ENCODE measurements at regions not wholly inside any gene's neighbourhood (a gene's known extent, or its start where the extent isn't known, plus 50 kb on each side); places are given as distances from the start of the nearest gene placed in this dataset.

DNA sequence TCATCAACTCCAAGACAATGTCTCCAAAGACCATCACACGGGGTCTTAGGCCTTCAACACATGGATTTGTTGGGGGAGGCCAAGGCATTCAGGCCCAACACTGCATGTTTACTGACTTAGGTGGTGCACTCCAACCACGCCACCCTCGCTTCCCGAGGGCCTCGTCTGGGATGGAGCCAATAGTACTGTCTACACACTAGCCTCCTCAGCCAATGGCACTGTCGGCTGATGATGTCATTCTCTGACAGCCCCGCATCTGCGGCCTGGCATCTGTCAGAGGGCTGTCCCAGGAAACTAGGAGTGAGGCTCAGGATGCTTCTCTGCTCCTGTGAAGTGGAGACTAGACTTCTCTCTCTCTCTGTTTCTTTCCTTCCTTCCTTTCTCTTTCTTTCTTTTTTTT lies 96.6 kb downstream of the TEX26 start:
- no peak for TF ChIP-seq CTCF (IDR thresholded peaks at IDR 0.05; ENCODE audit: partially characterized antibody, unreplicated experiment)
- peak overlapping the region; percentile 95 for H3K27ac Mint-ChIP-seq (ENCODE audit: unreplicated experiment)

GRCh38 chr13:31027136-31027535 lies 94.7 kb downstream of the TEX26 start:
- H3K27ac Mint-ChIP-seq (ENCODE audit: unreplicated experiment): no peak overlapping the region
- H3K4me3 Mint-ChIP-seq (ENCODE audit: unreplicated experiment): no peak overlapping the region
- peaks cover 4% of the 10 kb centered on the region for H3K36me3 Mint-ChIP-seq (ENCODE audit: unreplicated experiment)
- peaks cover 6% of the 10 kb centered on the region for H3K27me3 Mint-ChIP-seq (ENCODE audit: unreplicated experiment)
- no peak for TF ChIP-seq CTCF (IDR thresholded peaks at IDR 0.05; ENCODE audit: partially characterized antibody, unreplicated experiment)
- DNase-seq: no peak
- H3K4me1 Mint-ChIP-seq (ENCODE audit: low read depth, unreplicated experiment): peaks cover 43% of the 10 kb centered on the region
- H3K9me3 Mint-ChIP-seq (ENCODE audit: unreplicated experiment): peaks cover 16% of the 10 kb centered on the region

More for the DNA sequence above, 96.6 kb downstream of the TEX26 start:
- Mint-ChIP-seq H3K4me1 (ENCODE audit: low read depth, unreplicated experiment) (peaks cover 28% of the 10 kb centered on the region), H3K27me3 (ENCODE audit: unreplicated experiment) (peaks cover 6% of the 10 kb centered on the region), H3K36me3 (ENCODE audit: unreplicated experiment) (peaks cover 4% of the 10 kb centered on the region), H3K9me3 (ENCODE audit: unreplicated experiment) (peaks cover 13% of the 10 kb centered on the region), H3K4me3 (ENCODE audit: unreplicated experiment) (peak overlapping the region; percentile 55)
- peak; percentile 88 for DNase-seq

Data from glutamatergic neuron (in vitro differentiated cells).